Stimulated activated CD4-positive, alpha-beta T cell treated with anti-CD3 and anti-CD28 coated beads, Interleukin-12 subunit alpha, Interleukin-12 subunit beta, amount 100 ng/mL, for 24 hours (primary cell): ENCODE measurements at regions not wholly inside any gene's neighbourhood (a gene's known extent, or its start where the extent isn't known, plus 50 kb on each side); places are given as distances from the start of the nearest gene placed in this dataset.
"Not testable (repeated sequence)": the region's sequence is repeated elsewhere in the genome, so short reads cannot be mapped to it uniquely, and the experiment has no call there.

ENCODE experiments used
- DNase-seq, 2 experiments: peaks; one replicate each; pipeline ENCODE4 v3.0.0-alpha.2; 2020; ENCODE audit warnings: low read depth in 2 of 2

DNA sequence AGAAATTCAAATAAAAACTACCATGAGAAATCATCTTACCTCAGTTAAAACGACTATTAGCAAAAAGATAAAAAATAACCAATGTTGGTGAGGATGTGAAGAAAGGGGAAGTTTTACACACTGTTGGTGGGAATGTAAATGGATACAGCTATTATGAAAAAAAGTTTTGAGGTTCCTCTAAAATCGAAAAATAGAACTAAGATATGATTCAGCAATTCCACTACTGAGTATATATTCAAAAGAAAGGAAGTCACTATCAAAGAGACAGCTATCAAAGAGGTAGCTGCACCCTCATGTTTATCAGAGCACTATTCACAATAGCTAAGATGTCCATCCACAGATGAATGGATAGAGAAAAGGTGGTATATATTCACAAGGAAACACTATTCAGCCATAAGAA lies 1888.4 kb downstream of the MAT2B start:
- no peak for DNase-seq

GRCh38 chr5:165397516-165397915 lies 1892.1 kb downstream of the MAT2B start:
- no peak for DNase-seq

DNA sequence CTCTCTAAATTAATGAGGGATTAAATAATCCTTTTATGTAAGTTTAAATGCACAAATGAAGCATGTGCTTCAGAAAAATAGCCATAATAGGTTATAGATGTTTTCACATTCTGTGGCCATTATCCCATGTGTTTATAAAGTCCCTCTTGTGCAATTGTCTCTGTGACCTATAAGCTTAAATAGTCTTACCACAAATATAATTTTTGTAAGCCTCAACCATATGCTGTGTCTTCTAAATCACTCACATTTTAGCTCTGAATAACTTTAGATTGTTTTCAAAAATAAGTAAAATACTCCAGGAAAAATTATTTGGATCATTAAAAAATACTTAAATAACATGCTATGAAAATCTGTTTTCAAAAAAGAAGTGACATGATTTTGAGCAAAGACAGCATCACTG lies 1894.7 kb downstream of the MAT2B start:
- no peak for DNase-seq

- no peak for DNase-seq
Measured at GRCh38 chr5:165404917-165405316, 1899.5 kb downstream of the MAT2B start.

DNA sequence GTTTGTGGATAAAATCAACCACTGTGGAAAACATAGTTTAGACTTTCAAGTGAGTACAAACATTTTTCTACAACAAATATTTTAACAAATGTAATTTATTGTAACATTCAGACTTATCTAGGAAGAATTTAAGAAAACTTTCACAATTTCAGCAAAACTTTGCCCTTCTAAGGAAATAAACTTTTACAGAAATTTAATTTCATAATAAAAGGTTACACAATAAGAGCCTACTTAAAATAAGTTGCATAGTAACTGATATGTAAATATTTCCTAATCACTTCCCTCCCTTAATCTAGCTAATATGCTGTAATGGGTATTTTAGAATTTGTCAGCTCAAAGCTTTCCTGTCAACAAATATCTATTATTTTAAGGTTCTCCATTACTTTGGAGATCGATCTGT lies 1899.9 kb downstream of the MAT2B start:
- DNase-seq = no peak

DNA sequence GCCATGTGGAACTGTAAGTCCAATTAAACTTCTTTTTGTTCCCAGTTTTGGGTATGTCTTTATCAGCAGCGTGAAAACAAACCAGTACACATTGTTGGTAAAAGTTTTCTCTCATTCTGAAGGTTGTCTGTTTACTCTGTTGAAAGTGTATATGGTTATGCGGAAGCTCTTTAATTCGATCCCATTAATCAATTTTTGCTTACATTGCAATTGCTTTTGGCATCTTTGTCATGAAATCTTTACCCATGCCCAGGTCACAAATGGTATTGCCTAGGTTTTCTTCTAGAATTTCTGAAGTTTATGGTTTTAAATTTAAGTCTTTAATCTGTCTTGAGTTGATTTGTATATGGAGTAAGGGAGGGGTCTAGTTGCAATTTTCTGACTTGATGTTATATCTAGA lies 1901.9 kb downstream of the MAT2B start:
- no peak for DNase-seq

GRCh38 chr5:165410476-165410875 lies 1905.1 kb downstream of the MAT2B start:
- no peak for DNase-seq

GRCh38 chr5:165411532-165411931 lies 1906.1 kb downstream of the MAT2B start:
- DNase-seq = not testable (repeated sequence)

GRCh38 chr5:165420493-165420892 lies 1915.1 kb downstream of the MAT2B start:
- DNase-seq = no peak

DNA sequence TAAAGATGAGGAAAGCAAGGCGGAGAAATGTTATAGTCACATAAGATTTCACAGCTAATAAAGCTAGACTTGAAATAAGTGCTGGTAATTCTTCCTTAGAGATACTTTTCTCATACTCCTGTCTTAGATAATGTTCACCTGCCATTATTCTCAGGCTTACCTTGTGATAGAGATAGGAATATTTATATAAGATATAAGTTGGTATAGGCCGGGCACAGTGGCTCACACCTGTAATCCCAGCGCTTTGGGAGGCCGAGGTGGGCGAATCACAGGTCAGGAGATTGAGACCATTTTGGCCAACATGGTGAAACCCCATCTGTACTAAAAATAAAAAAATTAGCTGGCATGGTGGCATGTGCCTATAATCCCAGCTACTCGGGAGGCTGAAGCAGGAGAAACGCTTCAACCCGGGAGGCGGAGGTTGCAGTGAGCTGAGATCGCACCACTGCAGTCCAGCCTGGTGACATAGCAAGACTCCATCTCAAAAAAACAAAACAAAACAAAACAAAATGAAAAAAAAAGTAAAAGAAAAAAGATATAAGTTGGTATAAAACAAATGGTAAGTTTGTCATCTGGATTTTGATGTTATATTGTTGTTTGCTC lies 1918.4 kb downstream of the MAT2B start:
- no peak for DNase-seq

DNA sequence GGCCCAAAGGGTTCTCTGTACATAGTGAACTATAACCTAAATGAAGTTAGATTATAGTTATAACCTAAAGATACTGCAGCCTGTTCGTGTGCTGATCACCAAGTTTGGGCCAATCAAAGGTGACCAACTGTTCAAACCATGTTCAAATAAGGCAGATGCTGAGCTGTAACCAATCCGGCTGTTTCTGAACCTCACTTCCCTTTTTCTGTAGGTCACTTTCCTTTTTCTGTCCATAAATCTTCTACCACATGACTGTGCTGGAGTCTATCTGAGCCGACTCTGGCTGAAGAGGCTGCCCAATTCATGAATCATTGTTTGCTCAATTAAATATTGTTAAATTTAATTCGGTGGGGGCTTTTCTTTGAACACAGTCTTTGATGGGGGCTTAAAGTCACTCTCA lies 1920.2 kb downstream of the MAT2B start:
- no peak for DNase-seq

DNA sequence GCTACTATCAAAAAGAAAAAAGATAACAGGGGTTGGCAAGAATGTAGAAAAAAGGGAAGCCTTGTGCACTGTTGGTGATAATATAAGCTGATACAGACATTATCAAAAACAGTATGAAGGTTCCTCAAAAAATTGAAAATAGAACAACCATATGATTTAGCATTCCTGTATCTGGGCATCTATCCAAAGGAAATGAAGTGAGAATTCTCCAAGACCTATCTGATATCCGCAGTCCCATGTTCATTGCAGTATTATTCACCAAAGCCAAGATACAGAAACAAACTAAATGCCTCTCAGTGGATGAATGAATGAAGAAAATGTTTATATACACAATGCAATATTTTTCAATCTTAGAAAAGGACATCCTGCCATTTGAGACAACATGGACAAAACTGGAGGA lies 1943.3 kb downstream of the MAT2B start:
- no peak for DNase-seq

DNA sequence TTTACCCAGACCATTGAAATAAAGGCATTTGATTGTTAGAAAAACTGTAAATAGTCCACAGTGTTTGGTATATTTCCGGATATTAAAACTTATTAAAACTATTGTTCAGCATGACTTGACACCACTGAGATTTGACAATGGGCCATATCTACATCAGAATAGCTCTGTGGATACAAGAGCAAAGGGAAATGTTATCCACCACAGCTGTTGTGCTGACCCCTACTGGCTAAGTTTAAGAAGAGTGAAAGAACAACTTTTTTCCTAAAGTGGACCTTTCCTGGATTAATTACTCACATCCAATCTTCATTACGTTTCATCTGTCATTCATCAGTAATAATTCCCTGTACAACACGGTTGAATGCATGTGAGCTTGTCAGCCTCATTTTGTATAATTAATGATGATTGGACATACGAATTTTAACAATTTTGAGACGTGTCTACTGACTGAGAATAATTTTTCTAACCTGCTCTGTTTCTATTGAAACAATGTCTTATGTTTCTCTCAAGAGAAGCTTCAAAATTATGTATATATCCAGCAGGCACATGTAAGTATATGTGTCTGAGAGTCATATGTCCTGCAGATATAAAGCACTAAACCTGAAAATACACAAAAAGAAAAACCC lies 1952.6 kb downstream of the MAT2B start:
- DNase-seq = no peak

DNA sequence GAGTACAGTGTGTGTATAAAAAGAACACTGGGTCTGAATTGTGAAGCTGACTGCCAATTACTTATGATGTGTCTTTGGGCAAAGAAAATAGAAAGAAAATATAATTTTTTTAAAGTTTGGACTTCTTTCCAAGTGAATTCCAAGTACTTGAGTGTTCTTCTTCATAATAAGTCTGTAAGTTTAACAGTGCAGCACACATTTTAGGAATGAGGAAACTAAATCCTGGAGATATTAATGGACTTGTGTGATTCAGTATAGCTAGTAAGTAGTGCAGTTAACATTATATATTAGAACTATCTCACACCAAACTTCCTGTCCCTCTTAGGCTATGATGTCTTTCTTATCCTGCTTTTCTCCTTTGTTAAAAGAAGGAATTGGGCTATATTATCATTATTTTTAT lies 1953.8 kb downstream of the MAT2B start:
- DNase-seq = no peak

GRCh38 chr5:165460911-165461310 lies 1955.5 kb downstream of the MAT2B start:
- DNase-seq = no peak

DNA sequence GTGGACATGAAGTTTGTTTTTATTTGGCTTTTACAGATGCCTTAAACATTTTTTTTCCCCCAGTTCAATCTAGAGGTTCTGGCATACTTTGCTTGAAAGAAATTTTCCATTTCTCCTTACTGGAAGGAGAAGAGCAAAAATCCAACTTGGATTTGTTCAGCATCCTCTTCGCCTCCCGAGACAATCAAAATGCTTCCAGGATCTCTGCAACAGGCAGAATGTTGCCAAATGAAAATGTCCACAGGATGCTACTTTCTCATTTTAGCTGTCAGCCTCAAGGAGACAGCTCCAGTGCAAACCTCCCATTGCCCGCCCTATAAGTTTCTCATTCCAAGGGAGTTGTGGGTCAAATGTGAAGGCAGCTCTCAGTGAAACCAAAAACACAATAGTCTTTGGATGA lies 1972.1 kb downstream of the MAT2B start:
- DNase-seq = no peak

DNA sequence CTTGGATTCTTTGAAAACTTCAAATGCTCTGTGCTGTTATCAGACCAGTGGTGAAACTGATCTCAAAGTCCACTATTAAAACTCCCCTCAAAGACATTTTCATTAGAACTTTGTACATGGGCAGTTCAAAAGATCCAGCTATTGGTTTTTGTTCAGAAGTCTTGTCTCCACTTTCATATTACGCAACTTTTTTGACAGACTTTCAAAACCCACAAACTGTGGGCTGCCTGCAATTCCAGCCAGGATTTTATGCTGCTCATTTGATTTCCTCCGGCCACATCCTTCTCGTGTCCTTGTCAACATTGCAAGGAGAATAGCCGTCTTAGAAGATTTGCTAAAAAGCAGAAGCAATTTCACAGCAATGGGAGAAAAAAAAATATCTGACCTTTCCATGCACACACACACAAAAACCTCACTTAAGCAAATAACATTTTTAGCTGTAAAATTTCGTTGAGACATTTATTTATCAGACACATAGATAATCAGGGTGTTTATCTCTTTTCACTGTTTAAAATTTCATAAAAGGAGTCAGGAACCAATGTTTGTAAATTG lies 1990.5 kb downstream of the MAT2B start:
- no peak for DNase-seq

DNA sequence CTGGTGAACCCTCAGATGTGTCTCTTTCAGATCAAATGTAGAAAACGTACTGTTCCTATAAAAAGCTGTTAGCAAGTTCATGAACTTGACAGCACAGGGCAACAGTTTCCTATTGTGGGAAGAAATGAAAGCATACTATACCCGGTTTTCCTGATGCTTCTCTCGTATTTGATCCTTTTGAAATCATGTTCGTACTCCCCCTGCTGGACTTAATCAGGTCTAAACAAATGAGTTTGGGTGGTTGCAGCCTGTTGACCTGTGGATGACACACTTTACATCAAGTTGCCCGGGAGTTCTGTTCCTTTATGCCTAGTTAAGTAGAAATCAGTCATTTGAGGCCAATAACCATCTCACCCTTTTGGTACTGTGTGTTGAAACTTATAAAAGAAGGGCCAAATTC lies 1992.3 kb downstream of the MAT2B start:
- DNase-seq = no peak

DNA sequence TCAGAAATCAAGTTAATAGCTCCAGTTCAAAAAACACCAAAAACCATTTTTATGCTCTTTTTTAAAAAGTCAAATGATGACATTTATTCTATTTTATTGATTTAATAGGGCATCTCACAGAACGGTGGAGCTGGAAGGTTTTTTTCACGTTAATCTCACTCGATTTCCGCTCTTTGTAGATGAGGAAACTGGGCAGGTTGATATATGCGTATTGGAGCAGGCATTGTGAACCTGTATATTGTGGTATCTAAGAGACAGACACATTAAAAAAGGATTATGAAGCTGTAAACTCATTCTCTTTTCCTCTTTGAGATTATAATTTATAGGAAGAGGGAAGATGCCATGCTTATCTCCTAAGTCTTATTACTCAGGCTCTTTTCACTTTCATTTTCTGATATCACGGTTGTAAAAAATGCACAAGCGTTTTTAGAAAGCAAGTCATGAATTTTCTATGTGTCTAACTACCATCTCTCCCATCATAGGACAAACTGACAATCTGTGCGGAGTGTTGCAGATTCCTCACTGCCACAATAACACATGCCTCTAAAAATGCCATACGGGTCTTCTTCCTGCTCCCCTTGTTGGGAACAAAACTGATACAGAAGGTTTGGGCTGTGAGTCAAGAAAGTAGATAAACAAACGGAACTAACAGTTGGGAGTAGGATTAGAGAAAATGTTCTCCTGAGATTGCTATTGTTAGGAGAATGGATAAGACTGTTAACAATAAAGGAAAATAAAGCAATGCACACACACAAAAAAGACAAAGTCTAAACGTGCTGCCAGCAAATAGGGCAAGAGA lies 1997.7 kb downstream of the MAT2B start:
- DNase-seq = no peak

- DNase-seq = no peak
Measured at GRCh38 chr5:165504674-165505073, 1999.3 kb downstream of the MAT2B start.

GRCh38 chr5:165508286-165508685 lies 2002.9 kb downstream of the MAT2B start:
- DNase-seq = no peak

DNA sequence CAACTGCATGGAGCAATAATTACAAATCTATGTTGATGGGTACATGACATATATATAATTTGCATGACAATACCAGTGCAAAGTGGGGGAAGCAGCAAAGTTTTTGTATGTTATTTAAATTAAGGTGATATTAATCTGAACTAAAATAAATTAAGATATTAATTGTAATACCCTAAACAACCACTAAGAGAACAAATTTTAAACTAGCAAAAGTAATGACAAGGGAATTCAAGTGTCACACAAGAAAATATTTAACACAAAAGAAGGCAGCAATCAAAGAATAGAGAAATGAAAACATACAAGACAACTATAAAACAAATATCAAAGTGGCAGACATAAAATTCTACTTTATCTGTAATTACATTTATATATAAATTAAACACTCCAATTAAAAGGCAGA lies 2003.4 kb downstream of the MAT2B start:
- DNase-seq = no peak
